ENCODE measurements at regions not wholly inside any gene's neighbourhood (a gene's known extent, or its start where the extent isn't known, plus 50 kb on each side); places are given as distances from the start of the nearest gene placed in this dataset.

DNA sequence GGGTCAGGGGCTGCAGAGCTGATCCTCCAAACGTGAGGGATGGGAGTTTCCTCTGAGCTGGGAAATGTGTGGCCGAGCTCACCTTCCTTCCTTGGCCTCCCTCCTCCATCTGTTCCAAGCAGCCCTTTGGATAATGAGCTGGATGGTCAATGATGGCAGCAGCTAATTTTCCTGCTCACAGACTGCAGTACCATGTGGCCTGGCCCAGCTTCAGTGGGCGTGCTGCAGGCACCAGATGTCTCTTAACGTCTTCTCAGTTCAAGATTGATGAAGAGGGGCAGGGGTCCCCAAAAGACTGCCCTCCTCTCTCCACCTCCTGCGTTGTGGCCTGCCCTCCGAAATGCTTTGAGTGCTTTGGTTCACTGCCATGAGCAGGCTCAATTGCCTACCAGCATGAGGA lies 86.0 kb downstream of the UBIAD1 start:
- BruUV-seq (replicated peaks): no TSS peak
- no peaks in the 10 kb centered on the region for H3K9me1 ChIP-seq (replicated peaks; ENCODE audit: control insufficient read depth, extremely low read depth, insufficient read depth, low read length)
- H3K79me2 ChIP-seq (ENCODE audit: control insufficient read depth, insufficient read depth, low read length): no peaks in the 10 kb centered on the region
- H3K4me3 ChIP-seq (replicated peaks in 1 of 3; ENCODE audit: insufficient read depth in 1 of 3, low read depth in 1 of 3, low read length in 3 of 3): no peak overlapping the region
- no peaks in the 10 kb centered on the region for H3K9me3 ChIP-seq (replicated peaks; ENCODE audit: control insufficient read depth, insufficient read depth, low read length)
- no peak overlapping the region for H2AFZ ChIP-seq (ENCODE audit: low read depth, low read length)
- no peak for FAIRE-seq
- H3K36me3 ChIP-seq (ENCODE audit: control insufficient read depth in 2 of 2, extremely low read depth in 1 of 2, insufficient read depth in 2 of 2, low read length in 2 of 2): no peaks in the 10 kb centered on the region
- no peak overlapping the region for H3K4me2 ChIP-seq (ENCODE audit: insufficient read depth, low read length)
- TF ChIP-seq GATA2 (IDR thresholded peaks at IDR 0.05; ENCODE audit: insufficient read depth, insufficient read length, low read depth, low read length): no peak
- TF ChIP-seq EZH2 (IDR thresholded peaks at IDR 0.05; ENCODE audit: borderline replicate concordance, low read depth, low read length, severe bottlenecking): no peak
- no peak for TF ChIP-seq POLR2A (IDR thresholded peaks at IDR 0.05; ENCODE audit: low read depth, low read length)
- no peak for TF ChIP-seq MYC (IDR thresholded peaks at IDR 0.05; ENCODE audit: low read depth, low read length)
- TF ChIP-seq JUN (IDR thresholded peaks at IDR 0.05; ENCODE audit: borderline replicate concordance, insufficient read depth, insufficient read length, low read depth): no peak
- TF ChIP-seq, protein P1, sequence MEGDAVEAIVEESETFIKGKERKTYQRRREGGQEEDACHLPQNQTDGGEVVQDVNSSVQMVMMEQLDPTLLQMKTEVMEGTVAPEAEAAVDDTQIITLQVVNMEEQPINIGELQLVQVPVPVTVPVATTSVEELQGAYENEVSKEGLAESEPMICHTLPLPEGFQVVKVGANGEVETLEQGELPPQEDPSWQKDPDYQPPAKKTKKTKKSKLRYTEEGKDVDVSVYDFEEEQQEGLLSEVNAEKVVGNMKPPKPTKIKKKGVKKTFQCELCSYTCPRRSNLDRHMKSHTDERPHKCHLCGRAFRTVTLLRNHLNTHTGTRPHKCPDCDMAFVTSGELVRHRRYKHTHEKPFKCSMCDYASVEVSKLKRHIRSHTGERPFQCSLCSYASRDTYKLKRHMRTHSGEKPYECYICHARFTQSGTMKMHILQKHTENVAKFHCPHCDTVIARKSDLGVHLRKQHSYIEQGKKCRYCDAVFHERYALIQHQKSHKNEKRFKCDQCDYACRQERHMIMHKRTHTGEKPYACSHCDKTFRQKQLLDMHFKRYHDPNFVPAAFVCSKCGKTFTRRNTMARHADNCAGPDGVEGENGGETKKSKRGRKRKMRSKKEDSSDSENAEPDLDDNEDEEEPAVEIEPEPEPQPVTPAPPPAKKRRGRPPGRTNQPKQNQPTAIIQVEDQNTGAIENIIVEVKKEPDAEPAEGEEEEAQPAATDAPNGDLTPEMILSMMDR (IDR thresholded peaks at IDR 0.05; ENCODE audit: extremely low read depth in 1 of 2, insufficient read depth in 1 of 2, low read depth in 1 of 2, low read length in 2 of 2): no peak
- TF ChIP-seq FOS (IDR thresholded peaks at IDR 0.05; ENCODE audit: borderline replicate concordance, insufficient read depth, low read length): no peak
- no peak for TF ChIP-seq POLR2AphosphoS5 (IDR thresholded peaks at IDR 0.05; ENCODE audit: insufficient read depth, low read depth, low read length)
- no peak for TF ChIP-seq MAX (IDR thresholded peaks at IDR 0.05; ENCODE audit: insufficient read depth, insufficient read length)
- H3K27me3 ChIP-seq (ENCODE audit: control insufficient read depth in 2 of 2, insufficient read depth in 2 of 2, low read length in 2 of 2): no peaks in the 10 kb centered on the region
- intact Hi-C loops (cut with micrococcal nuclease) (no loop called here), dilution Hi-C loops (cut with MboI; ENCODE audit: extremely low pct_ligation_motif_present, low sequenced_read_pairs) (no loop called here)
- no peak overlapping the region for H3K27ac ChIP-seq (ENCODE audit: insufficient read depth, low read depth, low read length)
- H3K9ac ChIP-seq (replicated peaks; ENCODE audit: extremely low read depth, insufficient read depth, low read length): no peak overlapping the region
- DNase-seq (ENCODE audit: low read depth, low spot score): no peak
- no peaks in the 10 kb centered on the region for H4K20me1 ChIP-seq (replicated peaks; ENCODE audit: control insufficient read depth, extremely low read depth, insufficient read depth, low read length)
- H3K4me1 ChIP-seq (ENCODE audit: control insufficient read depth, extremely low read depth, insufficient read depth, low read length): no peaks in the 10 kb centered on the region
- ChIA-PET CTCF (no interaction called here), POLR2A (no interaction called here)

Data from endothelial cell of umbilical vein (primary cell).